Lung (tissue), 11 donors: ENCODE measurements at regions not wholly inside any gene's neighbourhood (a gene's known extent, or its start where the extent isn't known, plus 50 kb on each side); places are given as distances from the start of the nearest gene placed in this dataset.

Source experiments
- ATAC-seq: fragments of 200-7000 bp; cut with Tn5 transposase; one replicate; pipeline ENCODE4 v1.9.1; 2020; ENCODE audit warnings: moderate number of reproducible peaks; ENCODE audit not compliant: insufficient read depth, low FRiP score
- DNase-seq, 3 donors: peaks; one replicate each; pipeline ENCODE4 v3.0.0-alpha.2; 2013 to 2017
- H3K27ac ChIP-seq, 2 donors: one replicate each; pipeline ENCODE4 v1.5.1; 2013; ENCODE audit warnings: mild to moderate bottlenecking in 2 of 2, moderate library complexity in 2 of 2, control low read depth in 1 of 2, inconsistent platforms in 1 of 2, low read depth in 1 of 2, low read length in 1 of 2
- H3K27me3 ChIP-seq, 3 donors: one replicate each; pipeline ENCODE4 v1.5.1; 2013; ENCODE audit warnings: low read length in 2 of 3; ENCODE audit not compliant: control insufficient read depth in 3 of 3, insufficient read depth in 3 of 3
- H3K36me3 ChIP-seq, 4 donors: one replicate each; pipeline ENCODE4 v1.5.1; 2013; ENCODE audit warnings: low read length in 4 of 4, mild to moderate bottlenecking in 1 of 4, moderate library complexity in 1 of 4; ENCODE audit not compliant: control insufficient read depth in 4 of 4, insufficient read depth in 4 of 4
- H3K4me1 ChIP-seq, 5 donors: one replicate each; pipeline ENCODE4 v1.5.1; 2013; ENCODE audit warnings: low read length in 5 of 5, mild to moderate bottlenecking in 2 of 5, moderate library complexity in 1 of 5; ENCODE audit not compliant: control insufficient read depth in 5 of 5, insufficient read depth in 5 of 5
- H3K4me3 ChIP-seq: one replicate; pipeline ENCODE4 v1.5.1; 2013; ENCODE audit warnings: mild to moderate bottlenecking, control low read depth, moderate library complexity
- H3K9ac ChIP-seq, 2 donors: one replicate each; pipeline ENCODE4 v1.5.1; 2013; ENCODE audit warnings: low read length in 2 of 2, control low read depth in 1 of 2; ENCODE audit not compliant: insufficient read depth in 1 of 2
- H3K9me3 ChIP-seq, 4 donors: one replicate each; pipeline ENCODE4 v1.5.1; 2013; ENCODE audit warnings: low read length in 3 of 4, mild to moderate bottlenecking in 1 of 4, moderate library complexity in 1 of 4; ENCODE audit not compliant: control insufficient read depth in 4 of 4, insufficient read depth in 3 of 4
- CTCF ChIP-seq: IDR thresholded peaks from 2 replicates; pipeline ENCODE4 v1.5.1; 2012; ENCODE audit warnings: mild to moderate bottlenecking; ENCODE audit errors: control extremely low read depth, extremely low read depth
- WGBS, 2 donors: extraction: QIAGEN DNeasy Blood & Tissue Kit; methylation state at CpG; one replicate each; pipeline ENCODE4 v1.1.7; 2013; 5-methylcytosine and 5-hydroxymethylcytosine counted together
- donor health status: control.
- donor health status: control.
- donor health status: Bipolar disorder and iron deficiency.
- donor health status: healthy.
- donor health status: DM: yes; HTN: yes; CAD: no.

GRCh38 chr1:212155219-212155618 is 119.7 kb downstream of the DTL start:
- no peaks in the 10 kb centered on the region for H3K27me3 ChIP-seq
- H3K36me3 ChIP-seq, result no peaks in the 10 kb centered on the region
- no peak for DNase-seq
- no peak for TF ChIP-seq CTCF
- H3K9me3 ChIP-seq, result no peaks in the 10 kb centered on the region
- H3K9ac ChIP-seq, result no peak overlapping the region
- H3K4me3 ChIP-seq, result no peak overlapping the region
- H3K4me1 ChIP-seq, result peaks cover 0 to 9% (median 0%) of the 10 kb centered on the region in 5 donors
- no peak overlapping the region for H3K27ac ChIP-seq
- ATAC-seq, result no peak

- WGBS, 2 donors, result 81 to 86% methylated on average over 6 of the region's 6 CpGs
- TF ChIP-seq CTCF, result no peak
- Histone ChIP-seq H3K4me3 (no peak overlapping the region), H3K9me3 (no peaks in the 10 kb centered on the region), H3K9ac (no peak overlapping the region), H3K27ac (no peak overlapping the region), H3K27me3 (no peaks in the 10 kb centered on the region), H3K4me1 (peaks cover 0 to 15% (median under 1%) of the 10 kb centered on the region in 5 donors), H3K36me3 (no peaks in the 10 kb centered on the region)
- ATAC-seq (no peak), DNase-seq (no peak)
These were observed 121.7 kb downstream of the DTL start for GRCh38 chr1:212157252-212157651.

- ATAC-seq, result no peak
- 88 to 91% methylated on average over 7 of the region's 7 CpGs for WGBS, 2 donors
- Histone ChIP-seq H3K4me1 (peaks cover 0 to 22% (median 3%) of the 10 kb centered on the region in 5 donors), H3K27me3 (no peaks in the 10 kb centered on the region), H3K27ac (no peak overlapping the region), H3K4me3 (no peak overlapping the region), H3K36me3 (no peaks in the 10 kb centered on the region), H3K9me3 (no peaks in the 10 kb centered on the region), H3K9ac (no peak overlapping the region)
- no peak for TF ChIP-seq CTCF
- DNase-seq, result no peak
These were observed 123.6 kb downstream of the DTL start for GRCh38 chr1:212158912-212159796.
